ENCODE measurements at regions not wholly inside any gene's neighbourhood (a gene's known extent, or its start where the extent isn't known, plus 50 kb on each side); places are given as distances from the start of the nearest gene placed in this dataset.

- H3K9me3 Mint-ChIP-seq: peaks cover 3% of the 10 kb centered on the region
These were observed 322.6 kb upstream of the WWC1 start for GRCh38 chr5:167968837-167969236.

GRCh38 chr5:167969998-167970397 is 321.4 kb upstream of the WWC1 start:
- Mint-ChIP-seq H3K36me3 (ENCODE audit: low read depth) (no peaks in the 10 kb centered on the region), H3K27ac (no peak overlapping the region), H3K27me3 (no peaks in the 10 kb centered on the region), H3K9me3 (peaks cover 3% of the 10 kb centered on the region), H3K4me1 (ENCODE audit: low read depth) (no peaks in the 10 kb centered on the region), H3K4me3 (no peak overlapping the region)

More at GRCh38 chr5:167968837-167969236, 322.6 kb upstream of the WWC1 start:
- Mint-ChIP-seq H3K27ac (no peak overlapping the region), H3K4me3 (no peak overlapping the region), H3K27me3 (no peaks in the 10 kb centered on the region), H3K36me3 (ENCODE audit: low read depth) (no peaks in the 10 kb centered on the region), H3K4me1 (ENCODE audit: low read depth) (no peaks in the 10 kb centered on the region)

GRCh38 chr5:167971706-167972105 is 319.7 kb upstream of the WWC1 start:
- H3K36me3 Mint-ChIP-seq (ENCODE audit: low read depth): no peaks in the 10 kb centered on the region
- no peak overlapping the region for H3K27ac Mint-ChIP-seq
- H3K4me3 Mint-ChIP-seq: no peak overlapping the region
- no peaks in the 10 kb centered on the region for H3K27me3 Mint-ChIP-seq
- H3K9me3 Mint-ChIP-seq: peaks cover 3% of the 10 kb centered on the region
- H3K4me1 Mint-ChIP-seq (ENCODE audit: low read depth): no peaks in the 10 kb centered on the region

GRCh38 chr5:167973126-167973525 is 318.3 kb upstream of the WWC1 start:
- Mint-ChIP-seq H3K9me3 (peaks cover 3% of the 10 kb centered on the region), H3K36me3 (ENCODE audit: low read depth) (no peaks in the 10 kb centered on the region), H3K4me1 (ENCODE audit: low read depth) (no peaks in the 10 kb centered on the region), H3K4me3 (no peak overlapping the region), H3K27ac (no peak overlapping the region), H3K27me3 (no peaks in the 10 kb centered on the region)

- peaks cover 3% of the 10 kb centered on the region for H3K27me3 Mint-ChIP-seq
- peaks cover 11% of the 10 kb centered on the region for H3K9me3 Mint-ChIP-seq
- H3K4me3 Mint-ChIP-seq: no peak overlapping the region
- H3K36me3 Mint-ChIP-seq (ENCODE audit: low read depth): no peaks in the 10 kb centered on the region
- H3K4me1 Mint-ChIP-seq (ENCODE audit: low read depth): no peaks in the 10 kb centered on the region
- no peak overlapping the region for H3K27ac Mint-ChIP-seq
These were observed 306.5 kb upstream of the WWC1 start for GRCh38 chr5:167984951-167985350.

- no peaks in the 10 kb centered on the region for H3K4me1 Mint-ChIP-seq (ENCODE audit: low read depth)
- H3K4me3 Mint-ChIP-seq: no peak overlapping the region
- H3K27me3 Mint-ChIP-seq: peaks cover 3% of the 10 kb centered on the region
- peaks cover 6% of the 10 kb centered on the region for H3K9me3 Mint-ChIP-seq
- H3K27ac Mint-ChIP-seq: no peak overlapping the region
- H3K36me3 Mint-ChIP-seq (ENCODE audit: low read depth): no peaks in the 10 kb centered on the region
These were observed 306.1 kb upstream of the WWC1 start for GRCh38 chr5:167985373-167985772.

GRCh38 chr5:167987490-167988280 is 303.8 kb upstream of the WWC1 start:
- Mint-ChIP-seq H3K36me3 (ENCODE audit: low read depth) (no peaks in the 10 kb centered on the region), H3K9me3 (no peaks in the 10 kb centered on the region), H3K4me1 (ENCODE audit: low read depth) (no peaks in the 10 kb centered on the region), H3K4me3 (no peak overlapping the region), H3K27ac (no peak overlapping the region), H3K27me3 (peaks cover 3% of the 10 kb centered on the region)

- H3K4me3 Mint-ChIP-seq: no peak overlapping the region
- H3K9me3 Mint-ChIP-seq: peaks cover 3% of the 10 kb centered on the region
- H3K27ac Mint-ChIP-seq: no peak overlapping the region
- H3K27me3 Mint-ChIP-seq: peaks cover 3% of the 10 kb centered on the region
- H3K4me1 Mint-ChIP-seq (ENCODE audit: low read depth): no peaks in the 10 kb centered on the region
- no peaks in the 10 kb centered on the region for H3K36me3 Mint-ChIP-seq (ENCODE audit: low read depth)
These were observed 298.6 kb upstream of the WWC1 start for GRCh38 chr5:167992868-167993267.

- H3K9me3 Mint-ChIP-seq: peaks cover 3% of the 10 kb centered on the region
- H3K4me3 Mint-ChIP-seq: no peak overlapping the region
- no peaks in the 10 kb centered on the region for H3K4me1 Mint-ChIP-seq (ENCODE audit: low read depth)
- H3K36me3 Mint-ChIP-seq (ENCODE audit: low read depth): no peaks in the 10 kb centered on the region
- no peaks in the 10 kb centered on the region for H3K27me3 Mint-ChIP-seq
- H3K27ac Mint-ChIP-seq: no peak overlapping the region
These were observed 297.7 kb upstream of the WWC1 start for GRCh38 chr5:167993771-167994170.

GRCh38 chr5:167995844-167996425 is 295.5 kb upstream of the WWC1 start:
- Mint-ChIP-seq H3K9me3 (peaks cover 3% of the 10 kb centered on the region), H3K36me3 (ENCODE audit: low read depth) (no peaks in the 10 kb centered on the region), H3K27me3 (no peaks in the 10 kb centered on the region), H3K4me1 (ENCODE audit: low read depth) (no peaks in the 10 kb centered on the region), H3K4me3 (no peak overlapping the region), H3K27ac (no peak overlapping the region)

GRCh38 chr5:167998148-167998767 is 293.2 kb upstream of the WWC1 start:
- no peaks in the 10 kb centered on the region for H3K36me3 Mint-ChIP-seq (ENCODE audit: low read depth)
- no peaks in the 10 kb centered on the region for H3K27me3 Mint-ChIP-seq
- no peak overlapping the region for H3K4me3 Mint-ChIP-seq
- peaks cover 3% of the 10 kb centered on the region for H3K9me3 Mint-ChIP-seq
- H3K27ac Mint-ChIP-seq: no peak overlapping the region
- no peaks in the 10 kb centered on the region for H3K4me1 Mint-ChIP-seq (ENCODE audit: low read depth)

- H3K36me3 Mint-ChIP-seq (ENCODE audit: low read depth): no peaks in the 10 kb centered on the region
- no peaks in the 10 kb centered on the region for H3K4me1 Mint-ChIP-seq (ENCODE audit: low read depth)
- H3K9me3 Mint-ChIP-seq: peaks cover 3% of the 10 kb centered on the region
- H3K27me3 Mint-ChIP-seq: no peaks in the 10 kb centered on the region
- no peak overlapping the region for H3K4me3 Mint-ChIP-seq
- no peak overlapping the region for H3K27ac Mint-ChIP-seq
These were observed 292.3 kb upstream of the WWC1 start for GRCh38 chr5:167999182-167999581.

GRCh38 chr5:168001318-168001717 is 290.1 kb upstream of the WWC1 start:
- H3K9me3 Mint-ChIP-seq: peaks cover 3% of the 10 kb centered on the region
- H3K27ac Mint-ChIP-seq: no peak overlapping the region
- no peak overlapping the region for H3K4me3 Mint-ChIP-seq
- H3K4me1 Mint-ChIP-seq (ENCODE audit: low read depth): no peaks in the 10 kb centered on the region
- no peaks in the 10 kb centered on the region for H3K27me3 Mint-ChIP-seq
- no peaks in the 10 kb centered on the region for H3K36me3 Mint-ChIP-seq (ENCODE audit: low read depth)

- peaks cover 2% of the 10 kb centered on the region for H3K9me3 Mint-ChIP-seq
- H3K27me3 Mint-ChIP-seq: no peaks in the 10 kb centered on the region
- no peaks in the 10 kb centered on the region for H3K36me3 Mint-ChIP-seq (ENCODE audit: low read depth)
These were observed 289.3 kb upstream of the WWC1 start for GRCh38 chr5:168002116-168002515.

GRCh38 chr5:168005093-168005492 is 286.4 kb upstream of the WWC1 start:
- no peak overlapping the region for H3K4me3 Mint-ChIP-seq
- H3K4me1 Mint-ChIP-seq (ENCODE audit: low read depth): no peaks in the 10 kb centered on the region
- H3K36me3 Mint-ChIP-seq (ENCODE audit: low read depth): no peaks in the 10 kb centered on the region
- H3K9me3 Mint-ChIP-seq: no peaks in the 10 kb centered on the region
- H3K27me3 Mint-ChIP-seq: no peaks in the 10 kb centered on the region
- H3K27ac Mint-ChIP-seq: no peak overlapping the region

More at GRCh38 chr5:168002116-168002515, 289.3 kb upstream of the WWC1 start:
- Mint-ChIP-seq H3K4me3 (no peak overlapping the region), H3K27ac (no peak overlapping the region), H3K4me1 (ENCODE audit: low read depth) (no peaks in the 10 kb centered on the region)
